Mononuclear cell (primary cell): ENCODE measurements at regions not wholly inside any gene's neighbourhood (a gene's known extent, or its start where the extent isn't known, plus 50 kb on each side); places are given as distances from the start of the nearest gene placed in this dataset.

Experiments used
- H3K27me3 ChIP-seq: 2 replicates; pipeline ENCODE4 v1.6.0; 2011; ENCODE audit warnings: low read length, control low read depth; ENCODE audit not compliant: insufficient read depth
- H3K4me1 ChIP-seq: 2 replicates; pipeline ENCODE4 v1.5.1; 2011; ENCODE audit warnings: mild to moderate bottlenecking, low read length, control low read depth; ENCODE audit not compliant: insufficient read depth
- H3K4me3 ChIP-seq: 2 replicates; pipeline ENCODE4 v1.5.1; 2011; ENCODE audit warnings: mild to moderate bottlenecking, low read length, moderate library complexity
- H3K9me3 ChIP-seq: 2 replicates; pipeline ENCODE4 v1.5.1; 2011; ENCODE audit warnings: low read depth, mild to moderate bottlenecking, control low read depth, low read length

- Histone ChIP-seq H3K27me3 (no peaks in the 10 kb centered on the region), H3K4me1 (peaks cover 7% of the 10 kb centered on the region), H3K4me3 (no peak overlapping the region), H3K9me3 (no peaks in the 10 kb centered on the region)
These were observed 112.5 kb upstream of the CD180 start for GRCh38 chr5:67308988-67309688.

DNA sequence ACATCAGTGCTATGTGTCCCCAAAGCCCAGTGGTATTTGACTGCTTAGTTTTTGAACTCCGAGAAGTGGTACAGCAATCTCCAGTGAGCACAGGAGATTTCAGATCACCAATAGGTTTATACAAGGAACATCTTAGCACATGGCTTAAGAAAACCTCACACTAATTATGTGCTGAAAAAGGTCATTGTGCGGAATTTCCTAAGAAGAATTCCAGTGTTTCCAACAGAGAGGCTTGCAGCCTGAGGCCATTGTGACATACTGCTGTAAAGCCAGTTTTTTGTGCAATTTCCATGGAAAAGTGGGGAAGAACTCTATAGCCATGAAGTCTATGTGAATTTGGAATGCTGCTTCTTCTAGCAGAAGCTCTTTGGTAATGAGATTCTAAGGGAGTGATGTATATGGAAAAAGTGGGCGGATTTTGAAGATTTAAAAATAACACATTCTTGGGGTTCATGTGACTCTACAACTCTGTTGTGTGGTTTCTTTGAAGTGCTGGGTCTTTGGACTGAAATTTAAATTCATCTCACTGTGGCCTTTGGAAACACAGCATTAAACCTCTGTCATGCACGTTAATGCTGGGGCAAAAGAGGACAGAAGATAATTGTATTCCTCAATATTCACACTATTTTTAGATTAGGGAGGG is 110.5 kb upstream of the CD180 start:
- no peaks in the 10 kb centered on the region for H3K27me3 ChIP-seq
- no peak overlapping the region for H3K4me3 ChIP-seq
- no peaks in the 10 kb centered on the region for H3K9me3 ChIP-seq
- H3K4me1 ChIP-seq, result peaks cover 7% of the 10 kb centered on the region

- Histone ChIP-seq H3K9me3 (no peaks in the 10 kb centered on the region), H3K27me3 (no peaks in the 10 kb centered on the region), H3K4me3 (no peak overlapping the region), H3K4me1 (peaks cover 12% of the 10 kb centered on the region)
These were observed 109.5 kb upstream of the CD180 start for GRCh38 chr5:67305913-67306710.

DNA sequence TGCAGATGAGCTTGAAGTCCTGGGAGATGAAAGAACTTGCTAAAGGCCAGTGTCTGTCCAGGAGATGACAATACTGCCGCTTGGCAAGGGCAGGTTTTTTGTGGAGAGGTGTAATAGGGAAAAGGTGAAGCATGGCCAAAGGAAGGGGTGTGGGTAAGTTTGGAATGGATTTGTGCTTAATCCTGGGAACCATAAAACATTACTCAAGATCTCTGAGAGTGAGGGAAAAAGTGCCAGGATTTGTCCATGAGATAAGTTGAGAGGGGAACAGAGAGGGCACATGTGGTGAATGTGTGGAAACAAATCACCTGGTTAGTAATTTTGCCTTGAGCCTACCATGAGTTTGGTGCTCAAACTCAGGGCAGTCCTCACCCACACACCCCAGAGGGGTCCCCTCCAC is 108.8 kb upstream of the CD180 start:
- no peaks in the 10 kb centered on the region for H3K9me3 ChIP-seq
- no peaks in the 10 kb centered on the region for H3K27me3 ChIP-seq
- H3K4me3 ChIP-seq, result no peak overlapping the region
- peaks cover 19% of the 10 kb centered on the region for H3K4me1 ChIP-seq

DNA sequence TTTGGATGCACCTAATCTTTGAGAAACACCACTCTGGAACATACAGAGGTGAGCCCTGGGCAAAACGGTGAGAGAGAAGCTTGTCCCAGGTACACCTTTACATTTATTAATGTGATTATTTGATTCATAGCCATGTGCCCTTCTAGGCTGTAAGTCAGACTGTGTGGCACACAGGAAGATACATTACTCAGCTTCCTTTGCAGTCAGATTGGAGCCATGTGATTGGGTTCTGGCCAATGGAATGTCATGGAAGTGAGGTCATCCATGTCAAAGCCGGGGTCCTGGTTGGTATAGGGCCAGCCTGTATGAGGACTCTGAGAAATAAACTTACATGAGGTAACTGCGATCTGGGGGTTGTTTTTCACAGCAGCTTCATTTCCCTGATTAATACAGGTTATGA is 106.8 kb upstream of the CD180 start:
- peaks cover 31% of the 10 kb centered on the region for H3K4me1 ChIP-seq
- H3K27me3 ChIP-seq, result no peaks in the 10 kb centered on the region
- no peaks in the 10 kb centered on the region for H3K9me3 ChIP-seq
- H3K4me3 ChIP-seq, result no peak overlapping the region

DNA sequence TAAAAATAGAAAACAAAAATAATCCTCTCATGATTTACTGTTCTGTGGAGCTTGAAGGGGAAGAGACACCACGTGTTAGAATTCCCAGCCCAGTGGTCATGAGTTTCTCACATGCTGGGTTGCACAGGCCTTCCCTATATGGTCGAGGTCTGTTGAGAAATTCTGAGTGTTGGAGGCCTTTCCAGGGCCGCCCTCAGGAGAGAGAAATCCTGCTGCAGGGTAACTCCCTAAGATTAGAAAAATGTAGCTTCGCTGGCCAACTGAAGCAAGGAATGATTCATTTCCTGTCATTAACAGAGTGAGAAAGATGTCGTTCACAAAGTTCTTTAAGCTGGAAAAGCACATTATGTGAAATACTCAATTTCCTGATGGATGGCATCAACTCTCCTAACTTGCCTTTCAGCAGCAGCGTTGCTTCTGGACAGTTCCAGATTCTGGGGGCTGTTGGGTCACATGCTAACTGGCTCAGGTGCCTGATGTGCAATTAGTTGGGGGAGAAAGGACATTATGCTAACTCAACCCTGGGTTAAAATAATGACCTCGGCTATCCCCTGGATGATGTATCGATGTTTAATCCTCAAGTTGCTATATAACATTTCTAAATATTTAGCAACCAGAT is 104.8 kb upstream of the CD180 start:
- H3K4me3 ChIP-seq, result no peak overlapping the region
- no peaks in the 10 kb centered on the region for H3K9me3 ChIP-seq
- peaks cover 26% of the 10 kb centered on the region for H3K4me1 ChIP-seq

DNA sequence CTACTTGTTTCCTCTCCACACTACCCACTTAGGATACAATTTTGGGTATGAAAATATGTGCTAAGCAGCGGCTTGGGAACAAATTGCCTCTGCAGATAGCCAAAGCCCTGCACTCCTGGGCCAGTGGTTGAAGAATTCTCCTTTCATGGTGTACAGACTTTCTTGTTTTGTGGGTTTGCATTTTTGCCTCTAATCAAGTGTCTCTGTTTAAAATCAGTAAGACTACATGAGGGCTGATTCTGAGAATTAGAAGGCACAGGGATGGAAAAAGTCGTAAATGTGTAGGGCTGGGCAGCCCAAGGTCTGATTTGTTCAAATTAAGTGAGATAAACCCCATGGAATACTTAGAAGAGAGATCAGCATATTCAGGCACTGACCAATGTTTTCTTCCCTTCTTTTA is 103.7 kb upstream of the CD180 start:
- no peaks in the 10 kb centered on the region for H3K27me3 ChIP-seq
- no peak overlapping the region for H3K4me3 ChIP-seq
- H3K4me1 ChIP-seq, result peaks cover 25% of the 10 kb centered on the region
- H3K9me3 ChIP-seq, result no peaks in the 10 kb centered on the region

More for the DNA sequence above, 104.8 kb upstream of the CD180 start:
- no peaks in the 10 kb centered on the region for H3K27me3 ChIP-seq

DNA sequence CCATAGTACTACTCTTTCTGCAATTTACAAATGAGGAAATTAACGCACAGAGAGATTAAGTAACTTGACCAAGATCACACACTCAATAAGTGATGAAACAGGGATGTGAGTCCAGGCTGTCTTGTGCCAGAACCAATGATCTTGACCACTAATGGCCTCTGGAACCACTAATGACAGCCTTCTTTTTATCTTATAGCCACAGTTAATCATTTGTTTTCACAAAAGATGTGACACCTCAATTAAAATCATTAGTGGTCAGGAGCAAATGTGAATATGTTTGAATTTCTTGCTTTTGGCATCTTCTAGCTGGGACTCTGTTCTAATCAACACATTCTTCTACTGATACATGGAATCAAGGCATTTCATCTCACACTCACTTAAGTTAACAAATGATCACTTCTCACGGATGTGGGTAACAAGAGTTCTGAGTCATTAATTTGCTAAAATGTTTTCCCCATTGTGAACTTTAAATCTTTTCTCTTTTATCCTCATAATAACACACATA is 102.7 kb upstream of the CD180 start:
- no peaks in the 10 kb centered on the region for H3K9me3 ChIP-seq
- H3K4me1 ChIP-seq, result peaks cover 25% of the 10 kb centered on the region
- H3K27me3 ChIP-seq, result no peaks in the 10 kb centered on the region
- H3K4me3 ChIP-seq, result no peak overlapping the region

DNA sequence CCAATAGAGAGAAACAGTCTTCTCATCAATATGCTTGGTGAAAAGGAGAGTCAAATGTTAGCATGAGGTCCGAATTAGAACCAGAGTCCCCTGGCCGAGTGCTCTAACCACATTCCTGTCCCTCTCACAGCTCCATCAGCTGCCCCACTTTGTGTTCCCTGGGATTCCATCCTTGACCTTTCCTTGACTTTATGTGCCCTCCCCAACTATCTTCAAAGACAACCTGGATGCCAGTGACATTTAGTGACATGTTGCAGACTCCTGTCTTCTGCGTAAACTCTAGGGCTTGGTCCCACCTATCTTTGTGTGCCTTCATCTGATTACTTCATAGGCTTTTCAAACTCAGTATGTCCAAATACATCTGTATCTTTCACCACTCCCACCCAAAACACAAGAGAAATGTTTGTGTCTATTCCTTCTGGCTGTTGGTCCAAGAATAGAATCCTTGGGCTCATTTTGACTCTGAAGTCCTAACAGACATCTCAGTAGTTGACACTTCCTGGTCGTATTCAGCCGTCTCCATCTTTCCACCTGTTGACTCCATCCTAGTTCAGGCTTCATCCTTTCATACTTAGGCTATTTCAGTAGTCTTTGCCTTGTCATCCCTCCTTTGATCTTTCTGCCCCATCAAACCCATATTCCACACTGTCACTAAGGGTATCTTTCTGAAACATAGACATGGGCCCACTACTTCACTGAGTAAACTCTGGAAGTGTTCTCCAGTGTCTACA is 101.4 kb upstream of the CD180 start:
- Histone ChIP-seq H3K4me1 (peaks cover 25% of the 10 kb centered on the region), H3K9me3 (no peaks in the 10 kb centered on the region), H3K4me3 (no peak overlapping the region), H3K27me3 (no peaks in the 10 kb centered on the region)

- Histone ChIP-seq H3K9me3 (no peaks in the 10 kb centered on the region), H3K4me3 (no peak overlapping the region), H3K4me1 (peaks cover 25% of the 10 kb centered on the region), H3K27me3 (no peaks in the 10 kb centered on the region)
These were observed 100.8 kb upstream of the CD180 start for GRCh38 chr5:67297376-67297775.

DNA sequence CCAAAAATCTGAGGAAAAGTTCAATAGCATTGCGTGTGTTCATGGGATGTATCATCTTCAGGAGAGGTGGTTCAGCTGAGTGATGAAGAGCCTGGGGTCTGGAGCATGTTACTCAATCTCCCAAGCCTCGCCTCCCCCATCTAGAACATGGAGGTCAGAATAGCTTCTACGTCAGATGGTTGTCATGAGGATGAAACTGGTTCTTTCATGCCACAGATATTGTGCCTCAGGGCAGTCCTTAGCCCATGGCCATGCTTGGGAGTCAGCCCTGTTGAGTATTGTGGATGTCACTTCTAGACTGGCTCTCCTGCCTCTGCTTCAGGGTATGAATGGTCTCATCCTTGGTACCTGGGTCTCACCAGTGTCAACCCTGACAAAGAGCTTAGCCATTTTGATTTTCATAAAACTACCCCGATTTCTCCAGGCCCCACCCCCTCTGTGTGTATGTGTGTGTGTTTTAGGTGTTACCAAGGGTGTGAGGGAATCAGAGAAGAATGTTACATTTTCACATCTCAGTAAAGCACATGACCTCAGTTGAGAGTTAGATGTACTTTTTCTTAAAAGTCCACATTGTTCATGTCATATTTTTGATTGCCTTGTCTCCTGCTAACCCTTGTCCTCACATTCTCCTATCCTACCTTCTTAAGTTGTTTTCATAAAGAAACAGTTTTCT is 97.8 kb upstream of the CD180 start:
- Histone ChIP-seq H3K4me3 (no peak overlapping the region), H3K9me3 (no peaks in the 10 kb centered on the region), H3K27me3 (no peaks in the 10 kb centered on the region), H3K4me1 (peaks cover 6% of the 10 kb centered on the region)

DNA sequence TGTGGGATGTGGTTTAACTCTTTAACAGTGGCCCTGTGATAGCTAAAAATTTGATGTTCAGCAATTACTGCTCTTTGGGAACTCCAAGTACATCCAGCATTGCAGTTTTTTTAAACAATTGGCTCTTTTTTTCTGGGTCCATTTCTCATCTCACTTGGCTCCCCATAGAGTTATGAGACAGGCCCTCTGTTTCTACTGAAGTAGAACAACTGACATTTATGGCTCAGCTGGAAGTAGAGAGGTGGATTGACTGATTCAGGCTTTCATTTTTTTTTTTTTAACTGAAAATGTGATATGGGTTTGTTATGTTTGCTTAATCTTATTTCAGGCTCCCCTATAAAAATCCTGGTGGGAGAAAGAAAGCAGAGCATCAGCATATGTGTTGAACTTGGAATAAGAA is 96.6 kb upstream of the CD180 start:
- Histone ChIP-seq H3K4me3 (no peak overlapping the region), H3K4me1 (peaks cover 9% of the 10 kb centered on the region), H3K9me3 (no peaks in the 10 kb centered on the region), H3K27me3 (no peaks in the 10 kb centered on the region)

GRCh38 chr5:67292201-67292940 is 95.8 kb upstream of the CD180 start:
- Histone ChIP-seq H3K4me3 (no peak overlapping the region), H3K27me3 (no peaks in the 10 kb centered on the region), H3K9me3 (no peaks in the 10 kb centered on the region), H3K4me1 (peaks cover 9% of the 10 kb centered on the region)
